MM.1S (cell line): ENCODE measurements at regions not wholly inside any gene's neighbourhood (a gene's known extent, or its start where the extent isn't known, plus 50 kb on each side); places are given as distances from the start of the nearest gene placed in this dataset.

Source experiments
- EZH2 ChIP-seq: fragments of 300-600 bp; sonication (generic); optimal IDR thresholded peaks from 2 replicates; pipeline ENCODE3; 2017; ENCODE audit warnings: low read depth, mild to moderate bottlenecking, antibody characterized with exemption, low read length, mixed read lengths
- EZH2phosphoT487 ChIP-seq: fragments of 300-600 bp; sonication (generic); IDR thresholded peaks from 2 replicates; pipeline ENCODE4 v1.6.1; 2018; ENCODE audit warnings: antibody characterized with exemption, low read length
- TF ChIP-seq, protein P1 (sequence below): fragments of 300-600 bp; sonication (generic); IDR thresholded peaks from 2 replicates; pipeline ENCODE4 v1.5.1; 2016; ENCODE audit warnings: antibody characterized with exemption, low read length, mixed read lengths

GRCh38 chr14:37889087-37889486 lies 293.7 kb downstream of the TTC6 start:
- TF ChIP-seq, protein P1, sequence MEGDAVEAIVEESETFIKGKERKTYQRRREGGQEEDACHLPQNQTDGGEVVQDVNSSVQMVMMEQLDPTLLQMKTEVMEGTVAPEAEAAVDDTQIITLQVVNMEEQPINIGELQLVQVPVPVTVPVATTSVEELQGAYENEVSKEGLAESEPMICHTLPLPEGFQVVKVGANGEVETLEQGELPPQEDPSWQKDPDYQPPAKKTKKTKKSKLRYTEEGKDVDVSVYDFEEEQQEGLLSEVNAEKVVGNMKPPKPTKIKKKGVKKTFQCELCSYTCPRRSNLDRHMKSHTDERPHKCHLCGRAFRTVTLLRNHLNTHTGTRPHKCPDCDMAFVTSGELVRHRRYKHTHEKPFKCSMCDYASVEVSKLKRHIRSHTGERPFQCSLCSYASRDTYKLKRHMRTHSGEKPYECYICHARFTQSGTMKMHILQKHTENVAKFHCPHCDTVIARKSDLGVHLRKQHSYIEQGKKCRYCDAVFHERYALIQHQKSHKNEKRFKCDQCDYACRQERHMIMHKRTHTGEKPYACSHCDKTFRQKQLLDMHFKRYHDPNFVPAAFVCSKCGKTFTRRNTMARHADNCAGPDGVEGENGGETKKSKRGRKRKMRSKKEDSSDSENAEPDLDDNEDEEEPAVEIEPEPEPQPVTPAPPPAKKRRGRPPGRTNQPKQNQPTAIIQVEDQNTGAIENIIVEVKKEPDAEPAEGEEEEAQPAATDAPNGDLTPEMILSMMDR = no peak
- no peak for TF ChIP-seq EZH2
- no peak for TF ChIP-seq EZH2phosphoT487
